GM13976 (cell line): ENCODE measurements at regions not wholly inside any gene's neighbourhood (a gene's known extent, or its start where the extent isn't known, plus 50 kb on each side); places are given as distances from the start of the nearest gene placed in this dataset.

ENCODE experiments used
- DNase-seq: peaks from one replicate; pipeline ENCODE4 v3.0.0; 2012; ENCODE audit warnings: low spot score
- CTCF ChIP-seq: IDR thresholded peaks from 2 replicates; pipeline ENCODE4 v1.5.1; 2012; ENCODE audit warnings: borderline replicate concordance, mild to moderate bottlenecking; ENCODE audit not compliant: insufficient read depth; ENCODE audit errors: extremely low read depth, missing control alignments, control extremely low read depth
- in situ Hi-C: fragments of 300-500 bp; cut with MboI; formaldehyde crosslinking; loops from one replicate; pipeline ENCODE4 v1.12.0; 2022; ENCODE audit warnings: low sequenced_read_pairs, mixed read lengths, inconsistent platforms; ENCODE audit not compliant: unreplicated experiment

GRCh38 chr10:2487921-2488320, 579.4 kb upstream of the PFKP start:
- TF ChIP-seq CTCF, result no peak
- no peak for DNase-seq
- in situ Hi-C loops, result no loop called here

GRCh38 chr10:2478656-2479055, 588.7 kb upstream of the PFKP start:
- TF ChIP-seq CTCF, result no peak
- in situ Hi-C loops, result no loop called here
- DNase-seq, result no peak

- TF ChIP-seq CTCF, result no peak
- in situ Hi-C loops, result no loop called here
- DNase-seq, result no peak
Observed at GRCh38 chr10:2476812-2477553, 590.4 kb upstream of the PFKP start.

- no peak for DNase-seq
- in situ Hi-C loops, result no loop called here
- no peak for TF ChIP-seq CTCF
Observed at GRCh38 chr10:2476218-2476811, 591.0 kb upstream of the PFKP start.

GRCh38 chr10:2475711-2476217, 591.6 kb upstream of the PFKP start:
- no peak for DNase-seq
- no peak for TF ChIP-seq CTCF
- in situ Hi-C loops, result no loop called here

- no peak for TF ChIP-seq CTCF
- no peak for DNase-seq
- in situ Hi-C loops, result no loop called here
Observed at GRCh38 chr10:2471811-2472210, 595.5 kb upstream of the PFKP start.
